Suprapubic skin (tissue), 4 donors: ENCODE measurements at regions not wholly inside any gene's neighbourhood (a gene's known extent, or its start where the extent isn't known, plus 50 kb on each side); places are given as distances from the start of the nearest gene placed in this dataset.

Experiments
- CTCF ChIP-seq, 2 donors: fragments of 200-600 bp in 1 of 2; fragments of 450-650 bp in 1 of 2; sonication (generic) in 1 of 2; IDR thresholded peaks; one replicate each; pipeline ENCODE4 v1.5.1; 2016 to 2019; ENCODE audit warnings: antibody characterized with exemption in 2 of 2, mild to moderate bottlenecking in 1 of 2, moderate library complexity in 1 of 2
- EP300 ChIP-seq: sonication (generic); formaldehyde crosslinking; IDR thresholded peaks from one replicate; pipeline ENCODE4 v1.6.1; 2017; ENCODE audit warnings: antibody characterized with exemption
- POLR2AphosphoS5 ChIP-seq, 3 donors: sonication (generic); formaldehyde crosslinking; IDR thresholded peaks; one replicate each; pipeline ENCODE4 v1.6.1; 2017; ENCODE audit warnings: antibody characterized with exemption in 3 of 3

DNA sequence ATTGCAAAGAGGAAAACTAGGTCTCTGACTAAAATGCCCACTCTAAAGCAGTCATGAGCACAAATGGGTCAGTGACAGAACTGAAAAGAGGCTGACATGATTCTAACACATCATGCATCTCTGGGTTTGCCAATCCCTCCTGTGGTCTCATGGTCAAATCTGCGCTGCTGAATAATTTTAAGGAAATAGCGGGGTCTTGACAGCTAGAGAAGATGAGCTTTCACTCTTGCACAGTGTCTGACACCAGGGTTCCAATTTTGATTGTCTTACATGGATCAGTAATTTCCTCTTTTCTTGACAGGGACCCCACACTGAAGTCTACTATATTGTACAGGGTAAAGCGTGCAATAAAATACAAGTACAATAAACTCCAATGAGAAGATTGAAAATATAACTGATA lies 236.8 kb upstream of the CNR1 start:
- TF ChIP-seq EP300 (no peak), CTCF (IDR thresholded peaks at IDR 0.05) (no peak), POLR2AphosphoS5 (IDR thresholded peaks at IDR 0.05) (no peak)
